Astrocyte (in vitro differentiated cells and primary cell): ENCODE measurements at regions not wholly inside any gene's neighbourhood (a gene's known extent, or its start where the extent isn't known, plus 50 kb on each side); places are given as distances from the start of the nearest gene placed in this dataset.

Source experiments
- DNase-seq: peaks from one replicate; pipeline ENCODE4 v3.0.0-alpha.2; 2010; ENCODE audit warnings: low read depth
- FAIRE-seq: peaks from 2 replicates; lab custom pipeline; 2011; peaks lifted over from hg19 to GRCh38; lab: Jason Lieb, UNC
- H2AFZ ChIP-seq: 2 replicates; pipeline ENCODE4 v1.6.0; 2012; ENCODE audit warnings: low read depth, low read length, inconsistent platforms
- H3K27ac ChIP-seq: 2 replicates; pipeline ENCODE4 v1.5.1; 2011; ENCODE audit warnings: low read depth, low read length, inconsistent platforms
- H3K27me3 ChIP-seq: 2 replicates; pipeline ENCODE4 v1.6.0; 2011; ENCODE audit warnings: low read length, inconsistent platforms; ENCODE audit not compliant: insufficient read depth
- H3K36me3 ChIP-seq: 2 replicates; pipeline ENCODE4 v1.5.1; 2011; ENCODE audit warnings: low read length, inconsistent platforms; ENCODE audit not compliant: insufficient read depth
- H3K4me1 ChIP-seq: 2 replicates; pipeline ENCODE4 v1.5.1; 2011; ENCODE audit warnings: low read length, inconsistent platforms; ENCODE audit not compliant: insufficient read depth
- H3K4me2 ChIP-seq: 2 replicates; pipeline ENCODE4 v1.6.0; 2012; ENCODE audit warnings: low read length, inconsistent platforms
- H3K4me3 ChIP-seq: 2 replicates; pipeline ENCODE4 v1.5.1; 2011; ENCODE audit warnings: low read depth, mild to moderate bottlenecking, low read length, inconsistent platforms; ENCODE audit not compliant: insufficient read depth
- H3K79me2 ChIP-seq: 2 replicates; pipeline ENCODE4 v1.6.0; 2012; ENCODE audit warnings: mild to moderate bottlenecking, low read length, inconsistent platforms; ENCODE audit not compliant: insufficient read depth
- H3K9ac ChIP-seq: 2 replicates; pipeline ENCODE4 v1.6.0; 2012; ENCODE audit warnings: mild to moderate bottlenecking, low read length, inconsistent platforms
- H3K9me3 ChIP-seq: 2 replicates; pipeline ENCODE4 v1.5.1; 2012; ENCODE audit warnings: low read depth, mild to moderate bottlenecking, low read length, inconsistent platforms; ENCODE audit not compliant: insufficient read depth
- H4K20me1 ChIP-seq: 2 replicates; pipeline ENCODE4 v1.6.0; 2012; ENCODE audit warnings: low read length, inconsistent platforms; ENCODE audit not compliant: insufficient read depth
- H3K27ac Mint-ChIP-seq: one replicate; pipeline ENCODE4 v1.8.0; 2021; ENCODE audit warnings: mild to moderate bottlenecking, mixed read lengths; ENCODE audit not compliant: unreplicated experiment
- H3K27me3 Mint-ChIP-seq: one replicate; pipeline ENCODE4 v1.8.0; 2021; ENCODE audit warnings: low read depth, mixed read lengths; ENCODE audit not compliant: unreplicated experiment
- H3K36me3 Mint-ChIP-seq: one replicate; pipeline ENCODE4 v1.8.0; 2021; ENCODE audit warnings: low read depth, mixed read lengths; ENCODE audit not compliant: unreplicated experiment
- H3K4me1 Mint-ChIP-seq: one replicate; pipeline ENCODE4 v1.8.0; 2021; ENCODE audit warnings: low read depth, mixed read lengths; ENCODE audit not compliant: unreplicated experiment
- H3K4me3 Mint-ChIP-seq: one replicate; pipeline ENCODE4 v1.8.0; 2021; ENCODE audit warnings: mild to moderate bottlenecking, moderate library complexity, mixed read lengths; ENCODE audit not compliant: unreplicated experiment
- H3K9me3 Mint-ChIP-seq: one replicate; pipeline ENCODE4 v1.8.0; 2021; ENCODE audit warnings: mild to moderate bottlenecking, mixed read lengths; ENCODE audit not compliant: unreplicated experiment
- EZH2 ChIP-seq: IDR thresholded peaks from 2 replicates; pipeline ENCODE4 v1.6.1; 2012; ENCODE audit warnings: mild to moderate bottlenecking, low read length, inconsistent platforms; ENCODE audit not compliant: insufficient read depth
- TF ChIP-seq, protein P1 (sequence below): IDR thresholded peaks from 2 replicates; pipeline ENCODE4 v1.5.1; 2011; ENCODE audit warnings: low read depth, mild to moderate bottlenecking, inconsistent platforms, low read length, moderate library complexity; ENCODE audit not compliant: insufficient read depth

DNA sequence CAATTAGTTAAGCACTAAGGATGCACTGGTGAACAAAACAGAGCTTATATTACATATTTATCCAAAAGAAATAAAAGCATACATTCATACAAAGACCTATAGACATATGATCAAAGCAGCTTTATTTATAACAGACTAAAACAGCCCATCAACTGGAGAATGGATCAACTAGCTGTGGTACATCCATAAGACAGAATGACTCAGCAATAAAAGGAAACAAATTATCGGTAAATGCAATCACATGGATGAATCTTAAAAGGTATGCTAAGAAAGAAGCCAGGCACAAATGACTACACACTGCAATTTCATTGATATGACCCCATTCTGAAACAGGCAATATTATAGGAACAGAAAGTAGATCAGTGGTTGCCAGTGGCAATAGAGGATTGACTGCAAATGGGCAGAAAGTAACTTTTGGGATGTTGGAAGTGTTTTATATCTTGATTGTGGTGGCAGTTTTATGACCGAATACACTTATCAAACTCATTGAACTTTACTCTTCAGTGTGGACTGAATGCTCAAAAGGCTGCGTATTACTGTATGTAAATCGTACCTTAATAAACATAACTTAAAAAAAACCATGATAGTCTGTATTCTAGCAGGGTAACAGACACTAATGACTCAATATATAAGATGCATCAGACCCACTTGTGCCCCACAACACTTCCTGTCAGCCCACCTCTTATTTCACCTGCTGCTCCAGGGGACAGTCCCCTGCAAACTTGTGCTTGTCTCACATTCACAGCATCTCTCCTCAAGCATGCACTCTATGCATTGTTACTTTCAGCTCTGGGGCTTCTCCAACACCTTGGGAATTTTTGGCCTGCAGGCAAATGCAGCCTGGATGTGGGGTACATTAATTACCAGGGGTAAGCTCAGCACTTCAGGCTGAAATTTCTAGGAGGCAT lies 59.1 kb downstream of the MID1IP1 start:
- Histone ChIP-seq H3K27ac (no peak overlapping the region), H3K9me3 (no peaks in the 10 kb centered on the region), H3K27me3 (no peaks in the 10 kb centered on the region), H3K36me3 (no peaks in the 10 kb centered on the region), H3K4me3 (no peak overlapping the region), H3K4me2 (no peak overlapping the region), H3K9ac (no peak overlapping the region), H3K4me1 (no peaks in the 10 kb centered on the region), H3K79me2 (no peaks in the 10 kb centered on the region), H4K20me1 (no peaks in the 10 kb centered on the region), H2AFZ (no peak overlapping the region)
- DNase-seq (no peak), FAIRE-seq (no peak)
- H3K9me3 Mint-ChIP-seq, result no peaks in the 10 kb centered on the region
- no peaks in the 10 kb centered on the region for H3K36me3 Mint-ChIP-seq
- H3K27me3 Mint-ChIP-seq, result no peaks in the 10 kb centered on the region
- no peak overlapping the region for H3K27ac Mint-ChIP-seq
- peaks cover 9% of the 10 kb centered on the region for H3K4me1 Mint-ChIP-seq
- TF ChIP-seq, protein P1, sequence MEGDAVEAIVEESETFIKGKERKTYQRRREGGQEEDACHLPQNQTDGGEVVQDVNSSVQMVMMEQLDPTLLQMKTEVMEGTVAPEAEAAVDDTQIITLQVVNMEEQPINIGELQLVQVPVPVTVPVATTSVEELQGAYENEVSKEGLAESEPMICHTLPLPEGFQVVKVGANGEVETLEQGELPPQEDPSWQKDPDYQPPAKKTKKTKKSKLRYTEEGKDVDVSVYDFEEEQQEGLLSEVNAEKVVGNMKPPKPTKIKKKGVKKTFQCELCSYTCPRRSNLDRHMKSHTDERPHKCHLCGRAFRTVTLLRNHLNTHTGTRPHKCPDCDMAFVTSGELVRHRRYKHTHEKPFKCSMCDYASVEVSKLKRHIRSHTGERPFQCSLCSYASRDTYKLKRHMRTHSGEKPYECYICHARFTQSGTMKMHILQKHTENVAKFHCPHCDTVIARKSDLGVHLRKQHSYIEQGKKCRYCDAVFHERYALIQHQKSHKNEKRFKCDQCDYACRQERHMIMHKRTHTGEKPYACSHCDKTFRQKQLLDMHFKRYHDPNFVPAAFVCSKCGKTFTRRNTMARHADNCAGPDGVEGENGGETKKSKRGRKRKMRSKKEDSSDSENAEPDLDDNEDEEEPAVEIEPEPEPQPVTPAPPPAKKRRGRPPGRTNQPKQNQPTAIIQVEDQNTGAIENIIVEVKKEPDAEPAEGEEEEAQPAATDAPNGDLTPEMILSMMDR, result no peak
- TF ChIP-seq EZH2, result no peak
- no peak overlapping the region for H3K4me3 Mint-ChIP-seq

DNA sequence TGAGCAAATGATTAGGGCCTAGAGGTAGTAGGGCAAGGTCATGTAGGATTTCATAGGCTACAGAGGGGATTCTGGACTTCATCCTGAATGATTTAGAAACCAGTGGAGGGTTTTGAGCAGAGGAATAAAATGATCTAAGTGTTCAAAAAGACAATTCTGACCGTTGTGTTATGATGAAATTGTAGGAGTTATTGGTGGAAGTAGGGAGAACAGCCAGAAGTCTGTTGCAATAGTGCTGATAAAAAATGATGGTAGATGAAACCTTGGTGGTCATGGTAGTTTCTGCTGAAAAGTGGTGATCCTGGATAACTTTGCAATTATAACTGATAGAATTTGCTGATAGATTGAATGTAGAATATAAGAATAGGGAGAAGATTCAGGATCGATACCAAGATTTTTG lies 60.2 kb downstream of the MID1IP1 start:
- TF ChIP-seq, protein P1, result no peak
- no peak for TF ChIP-seq EZH2
- DNase-seq (no peak), FAIRE-seq (no peak)
- Histone ChIP-seq H3K36me3 (no peaks in the 10 kb centered on the region), H3K4me3 (no peak overlapping the region), H3K27ac (no peak overlapping the region), H3K9me3 (no peaks in the 10 kb centered on the region), H3K4me2 (no peak overlapping the region), H3K79me2 (no peaks in the 10 kb centered on the region), H3K4me1 (no peaks in the 10 kb centered on the region), H4K20me1 (no peaks in the 10 kb centered on the region), H3K27me3 (no peaks in the 10 kb centered on the region), H3K9ac (no peak overlapping the region), H2AFZ (no peak overlapping the region)
- no peaks in the 10 kb centered on the region for H3K9me3 Mint-ChIP-seq
- no peak overlapping the region for H3K27ac Mint-ChIP-seq
- no peak overlapping the region for H3K4me3 Mint-ChIP-seq
- H3K36me3 Mint-ChIP-seq, result no peaks in the 10 kb centered on the region
- no peaks in the 10 kb centered on the region for H3K27me3 Mint-ChIP-seq
- H3K4me1 Mint-ChIP-seq, result peaks cover 9% of the 10 kb centered on the region

DNA sequence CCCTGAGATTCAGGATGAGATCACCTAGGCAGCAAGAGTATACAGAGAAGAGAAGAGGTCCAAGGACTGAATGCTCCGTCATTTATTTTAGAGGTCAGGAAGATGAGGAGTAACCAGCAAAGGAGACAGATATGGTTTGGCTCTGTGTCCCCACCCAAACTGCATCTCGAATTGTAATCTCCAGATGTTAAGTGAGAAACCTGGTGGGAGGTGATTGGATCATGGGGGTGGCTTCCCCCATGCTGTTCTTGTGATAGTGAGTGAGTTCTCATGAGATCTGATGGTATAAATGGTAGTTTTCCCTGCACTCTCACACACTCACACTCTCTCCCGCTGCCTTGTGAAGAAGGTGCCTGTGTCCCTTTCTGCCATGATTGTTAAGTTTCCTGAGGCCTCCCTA lies 60.8 kb downstream of the MID1IP1 start:
- no peaks in the 10 kb centered on the region for H3K79me2 ChIP-seq
- no peak overlapping the region for H3K9ac ChIP-seq
- H3K27me3 ChIP-seq, result no peaks in the 10 kb centered on the region
- no peaks in the 10 kb centered on the region for H3K9me3 ChIP-seq
- no peaks in the 10 kb centered on the region for H3K36me3 ChIP-seq
- Mint-ChIP-seq H3K4me1 (peaks cover 9% of the 10 kb centered on the region), H3K27ac (no peak overlapping the region), H3K36me3 (no peaks in the 10 kb centered on the region), H3K27me3 (no peaks in the 10 kb centered on the region), H3K4me3 (no peak overlapping the region), H3K9me3 (peaks cover 2% of the 10 kb centered on the region)
- FAIRE-seq, result no peak
- no peak overlapping the region for H2AFZ ChIP-seq
- no peak overlapping the region for H3K4me2 ChIP-seq
- TF ChIP-seq EZH2, result no peak
- TF ChIP-seq, protein P1, result no peak
- no peak for DNase-seq
- H3K27ac ChIP-seq, result no peak overlapping the region
- H4K20me1 ChIP-seq, result no peaks in the 10 kb centered on the region
- no peaks in the 10 kb centered on the region for H3K4me1 ChIP-seq
- H3K4me3 ChIP-seq, result no peak overlapping the region
